Esophagus squamous epithelium (tissue), 5 donors: ENCODE measurements at regions not wholly inside any gene's neighbourhood (a gene's known extent, or its start where the extent isn't known, plus 50 kb on each side); places are given as distances from the start of the nearest gene placed in this dataset.

Experiments used
- DNase-seq: peaks from one replicate; lab custom pipeline; 2025; lab: John Stamatoyannopoulos, UW
- H3K27ac ChIP-seq, 4 donors: fragments of 200-600 bp; sonication (generic); one replicate each; pipeline ENCODE4 v1.5.1; 2016 to 2019; ENCODE audit warnings: mild to moderate bottlenecking in 1 of 4
- H3K27me3 ChIP-seq, 4 donors: fragments of 200-600 bp; sonication (generic); 1 replicate in 3 of 4; 2 replicates in 1 of 4; pipeline versions ENCODE4 v1.5.1 to v1.6.0; 2017 to 2021; ENCODE audit warnings: antibody characterized with exemption in 1 of 4
- H3K36me3 ChIP-seq, 3 donors: fragments of 200-600 bp; sonication (generic); one replicate each; pipeline ENCODE4 v1.5.1; 2016 to 2019
- H3K4me1 ChIP-seq, 3 donors: fragments of 200-600 bp; sonication (generic); one replicate each; pipeline ENCODE4 v1.5.1; 2017 to 2019
- H3K4me3 ChIP-seq, 4 donors: fragments of 200-600 bp; sonication (generic); 1 replicate in 3 of 4; 2 replicates in 1 of 4; pipeline ENCODE4 v1.5.1; 2016 to 2019; ENCODE audit warnings: mild to moderate bottlenecking in 2 of 4, moderate library complexity in 1 of 4
- H3K9me3 ChIP-seq, 3 donors: fragments of 200-600 bp; sonication (generic); one replicate each; pipeline ENCODE4 v1.5.1; 2016 to 2019
- POLR2A ChIP-seq, 4 donors: fragments of 450-650 bp; IDR thresholded peaks; one replicate each; pipeline ENCODE4 v1.6.1; 2017; ENCODE audit warnings: antibody characterized with exemption in 4 of 4, mild to moderate bottlenecking in 4 of 4, moderate library complexity in 3 of 4
- WGBS, 2 donors: methylation state at CpG; one replicate each; pipeline ENCODE4 v1.1.5; 2018; 5-methylcytosine and 5-hydroxymethylcytosine counted together
- intact Hi-C: fragments of 100-400 bp; cut with DNase I; formaldehyde crosslinking; loops from one replicate; pipeline ENCODE4 v1.15.0; 2022
- TF ChIP-seq, protein P1 (sequence below), 6 experiments: fragments of 450-650 bp in 4 of 6; fragments of 200-600 bp in 2 of 6; sonication (generic) in 2 of 6; IDR thresholded peaks; one replicate each; pipeline ENCODE4 v1.5.1; 2016 to 2019; ENCODE audit warnings: antibody characterized with exemption in 6 of 6, mild to moderate bottlenecking in 4 of 6, moderate library complexity in 4 of 6
- donor health status: DM: yes; HTN: yes; CAD: no.

DNA sequence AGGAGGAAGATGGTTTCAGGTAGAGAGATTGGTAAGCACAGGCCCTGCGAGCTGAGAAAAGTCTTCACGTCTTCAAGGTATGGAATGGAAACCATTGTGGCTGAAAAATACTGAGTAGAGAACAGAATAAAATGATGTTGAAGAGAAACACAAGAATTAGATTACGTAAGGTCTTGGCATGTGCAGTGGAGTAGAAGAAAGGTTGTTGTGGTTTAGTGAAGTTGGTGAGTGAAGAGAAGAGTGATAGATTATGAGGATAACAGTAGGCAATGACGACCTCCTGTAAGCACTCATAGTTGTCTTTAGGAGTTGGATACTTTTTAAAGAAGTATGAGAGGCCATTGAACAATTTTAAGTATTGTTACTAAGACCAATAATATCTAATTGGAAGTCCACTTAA lies 642.6 kb downstream of the PCDH7 start:
- WGBS, 2 donors: 82 to 85% methylated on average over 4 of the region's 4 CpGs

DNA sequence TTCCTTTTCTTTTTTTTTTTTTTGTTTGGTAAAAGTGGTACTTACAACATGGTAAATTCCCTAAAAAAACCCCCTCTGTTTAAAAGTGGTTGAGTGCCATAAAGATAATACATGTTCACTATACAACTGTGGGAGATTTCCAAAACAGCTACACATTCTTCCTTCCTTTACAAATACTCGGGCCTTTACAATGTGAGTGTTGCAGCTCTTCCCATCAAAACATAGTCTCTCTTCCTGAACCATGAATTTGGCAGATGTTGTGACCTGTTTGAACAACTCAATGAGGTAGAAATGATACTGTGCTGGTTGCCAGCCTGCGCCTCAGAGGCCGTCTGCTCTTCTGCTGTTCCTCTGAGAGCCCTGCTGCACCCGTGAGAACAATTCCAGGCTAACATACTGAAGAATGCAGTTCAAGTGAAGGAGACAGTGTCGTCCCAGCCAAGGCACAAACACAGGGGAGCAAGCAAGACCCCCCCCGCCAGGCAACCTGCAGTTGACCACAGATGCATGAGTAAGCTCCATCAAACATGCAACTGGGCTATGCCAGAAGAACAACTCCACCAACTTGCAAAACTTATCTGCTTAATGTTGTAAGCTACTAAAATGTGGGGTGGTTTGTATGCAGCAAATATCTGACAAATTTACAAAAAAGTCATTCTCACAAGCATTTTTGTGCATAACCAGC lies 645.0 kb downstream of the PCDH7 start:
- H3K9me3 ChIP-seq: no peaks in the 10 kb centered on the region
- no peaks in the 10 kb centered on the region for H3K27me3 ChIP-seq
- H3K4me1 ChIP-seq: no peaks in the 10 kb centered on the region
- H3K36me3 ChIP-seq: no peaks in the 10 kb centered on the region
- intact Hi-C loops: no loop called here
- H3K27ac ChIP-seq: no peak overlapping the region
- no peak for DNase-seq
- no peak for TF ChIP-seq POLR2A (IDR thresholded peaks at IDR 0.05)
- TF ChIP-seq, protein P1, sequence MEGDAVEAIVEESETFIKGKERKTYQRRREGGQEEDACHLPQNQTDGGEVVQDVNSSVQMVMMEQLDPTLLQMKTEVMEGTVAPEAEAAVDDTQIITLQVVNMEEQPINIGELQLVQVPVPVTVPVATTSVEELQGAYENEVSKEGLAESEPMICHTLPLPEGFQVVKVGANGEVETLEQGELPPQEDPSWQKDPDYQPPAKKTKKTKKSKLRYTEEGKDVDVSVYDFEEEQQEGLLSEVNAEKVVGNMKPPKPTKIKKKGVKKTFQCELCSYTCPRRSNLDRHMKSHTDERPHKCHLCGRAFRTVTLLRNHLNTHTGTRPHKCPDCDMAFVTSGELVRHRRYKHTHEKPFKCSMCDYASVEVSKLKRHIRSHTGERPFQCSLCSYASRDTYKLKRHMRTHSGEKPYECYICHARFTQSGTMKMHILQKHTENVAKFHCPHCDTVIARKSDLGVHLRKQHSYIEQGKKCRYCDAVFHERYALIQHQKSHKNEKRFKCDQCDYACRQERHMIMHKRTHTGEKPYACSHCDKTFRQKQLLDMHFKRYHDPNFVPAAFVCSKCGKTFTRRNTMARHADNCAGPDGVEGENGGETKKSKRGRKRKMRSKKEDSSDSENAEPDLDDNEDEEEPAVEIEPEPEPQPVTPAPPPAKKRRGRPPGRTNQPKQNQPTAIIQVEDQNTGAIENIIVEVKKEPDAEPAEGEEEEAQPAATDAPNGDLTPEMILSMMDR (IDR thresholded peaks at IDR 0.05): no peak
- no peak overlapping the region for H3K4me3 ChIP-seq
- 58 to 85% methylated on average over 2 to 3 of the region's 6 CpGs for WGBS, 2 donors

More for the DNA sequence above, 642.6 kb downstream of the PCDH7 start:
- Histone ChIP-seq H3K4me3 (no peak overlapping the region), H3K36me3 (no peaks in the 10 kb centered on the region), H3K27me3 (no peaks in the 10 kb centered on the region), H3K27ac (no peak overlapping the region), H3K4me1 (no peaks in the 10 kb centered on the region), H3K9me3 (no peaks in the 10 kb centered on the region)
- intact Hi-C loops: no loop called here
- DNase-seq: no peak
- no peak for TF ChIP-seq POLR2A (IDR thresholded peaks at IDR 0.05)

DNA sequence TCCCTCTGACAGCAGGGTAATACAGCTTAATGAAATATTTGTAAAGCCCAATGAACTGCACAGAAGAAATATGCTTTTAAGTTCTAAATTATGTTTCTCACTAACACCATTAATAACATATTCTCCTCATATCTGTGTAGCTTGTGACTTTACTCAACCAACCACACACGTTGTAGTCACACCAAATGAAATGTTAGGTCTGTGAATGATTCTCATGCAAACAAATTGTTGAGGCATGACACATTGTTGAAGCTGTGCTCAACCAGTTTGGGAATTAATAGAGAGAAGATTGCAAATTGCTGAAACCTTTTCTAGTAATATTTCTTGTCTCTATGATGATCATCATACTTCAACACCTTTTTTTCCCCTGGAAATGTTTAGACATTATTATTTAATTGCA lies 645.9 kb downstream of the PCDH7 start:
- no peaks in the 10 kb centered on the region for H3K36me3 ChIP-seq
- no peaks in the 10 kb centered on the region for H3K9me3 ChIP-seq
- TF ChIP-seq POLR2A (IDR thresholded peaks at IDR 0.05): no peak
- TF ChIP-seq, protein P1 (IDR thresholded peaks at IDR 0.05): no peak
- intact Hi-C loops: no loop called here
- H3K4me1 ChIP-seq: no peaks in the 10 kb centered on the region
- H3K27ac ChIP-seq: no peak overlapping the region
- H3K4me3 ChIP-seq: no peak overlapping the region
- WGBS, 2 donors: 13 to 19% methylated on average over 1 of the region's 1 CpG
- no peaks in the 10 kb centered on the region for H3K27me3 ChIP-seq
- DNase-seq: no peak

DNA sequence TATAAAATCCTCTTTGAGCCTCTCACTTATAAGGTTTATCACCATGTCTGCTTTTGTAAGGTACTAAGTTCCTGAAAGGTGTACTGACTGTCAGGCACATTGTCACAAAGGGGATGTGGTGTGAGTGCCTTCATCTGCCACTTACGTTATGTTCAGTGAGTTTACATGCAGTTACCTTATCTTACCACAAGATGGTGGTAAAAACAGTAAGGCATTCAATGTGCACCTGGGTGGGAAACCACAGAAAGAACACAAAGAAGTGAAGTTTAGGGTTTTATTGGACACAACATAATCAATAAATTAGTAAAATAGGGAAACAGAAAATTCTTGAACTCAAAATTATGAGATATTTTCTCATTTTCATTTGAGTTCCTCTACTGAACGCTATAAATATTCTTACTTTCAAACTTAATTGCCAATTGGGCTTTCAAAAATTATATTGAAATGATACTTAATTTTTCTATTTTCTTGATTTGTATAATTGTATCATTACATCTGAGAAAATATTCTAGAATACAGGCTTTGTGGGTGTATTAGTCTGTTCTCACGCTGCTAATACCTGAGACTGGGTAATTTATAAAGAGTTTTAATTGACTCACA lies 650.8 kb downstream of the PCDH7 start:
- TF ChIP-seq POLR2A (IDR thresholded peaks at IDR 0.05): no peak
- TF ChIP-seq, protein P1 (IDR thresholded peaks at IDR 0.05): peak in 5 of 6 experiments; percentile 58 to 80 (median 70)
- WGBS, 2 donors: 47 to 62% methylated on average over 3 of the region's 3 CpGs
- no peak overlapping the region for H3K4me3 ChIP-seq
- H3K4me1 ChIP-seq: no peaks in the 10 kb centered on the region
- H3K9me3 ChIP-seq: no peaks in the 10 kb centered on the region
- no peaks in the 10 kb centered on the region for H3K27me3 ChIP-seq
- no peak for DNase-seq
- H3K36me3 ChIP-seq: no peaks in the 10 kb centered on the region
- no peak overlapping the region for H3K27ac ChIP-seq
- intact Hi-C loops: no loop called here

DNA sequence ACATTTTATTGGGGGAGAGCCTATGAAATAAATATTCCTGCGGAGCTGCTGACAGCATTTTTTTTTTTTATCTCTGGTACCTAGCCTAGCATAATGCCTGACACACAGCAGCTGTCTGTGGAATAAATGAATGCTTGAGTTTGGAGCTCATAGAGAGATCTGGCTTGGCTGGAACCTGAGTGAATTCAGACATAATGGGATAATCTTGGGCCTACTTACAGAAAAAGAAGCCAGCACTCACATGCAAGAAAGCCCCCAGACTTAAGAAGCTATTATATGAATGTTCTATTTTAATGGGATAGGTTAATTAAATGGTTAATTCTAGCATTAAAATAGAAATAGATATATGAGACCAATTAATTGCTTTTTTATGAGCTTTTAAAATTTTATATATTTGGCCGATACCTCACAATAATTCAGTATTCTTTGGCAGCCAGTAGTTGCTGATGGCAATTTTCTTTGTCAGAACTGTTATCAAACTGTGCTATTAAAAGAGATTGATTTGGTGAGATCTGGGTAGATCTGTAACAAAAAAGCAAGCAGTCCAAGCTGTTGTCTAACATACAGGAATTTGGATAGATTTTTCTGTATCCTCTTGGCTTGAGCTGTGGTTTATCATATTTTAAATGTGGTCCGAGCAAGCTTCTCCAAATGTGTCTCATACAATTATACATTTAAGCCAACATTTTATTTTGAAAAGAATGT lies 654.2 kb downstream of the PCDH7 start:
- Histone ChIP-seq H3K36me3 (no peaks in the 10 kb centered on the region), H3K27me3 (no peaks in the 10 kb centered on the region), H3K9me3 (no peaks in the 10 kb centered on the region), H3K27ac (no peak overlapping the region), H3K4me1 (no peaks in the 10 kb centered on the region), H3K4me3 (no peak overlapping the region)
- no peak for DNase-seq
- intact Hi-C loops: no loop called here
- no peak for TF ChIP-seq POLR2A (IDR thresholded peaks at IDR 0.05)
- TF ChIP-seq, protein P1 (IDR thresholded peaks at IDR 0.05): no peak
- 69 to 73% methylated on average over 3 of the region's 3 CpGs for WGBS, 2 donors
